Lower lobe of right lung (tissue), 2 donors: ENCODE measurements at regions not wholly inside any gene's neighbourhood (a gene's known extent, or its start where the extent isn't known, plus 50 kb on each side); places are given as distances from the start of the nearest gene placed in this dataset.

ENCODE experiments used
- ATAC-seq, 2 donors: fragments of 200-7000 bp; cut with Tn5 transposase; one replicate each; pipeline ENCODE4 v1.9.1; 2020 to 2022; ENCODE audit warnings: mild to moderate bottlenecking in 2 of 2, moderate library complexity in 2 of 2
- DNase-seq: peaks from one replicate; pipeline ENCODE4 v3.0.0-alpha.2; 2020
- H3K27ac ChIP-seq: fragments of 200-600 bp; one replicate; pipeline ENCODE4 v1.8.0; 2022
- H3K27me3 ChIP-seq: fragments of 200-600 bp; one replicate; pipeline ENCODE4 v1.8.0; 2022; ENCODE audit warnings: low read depth
- H3K36me3 ChIP-seq: fragments of 200-600 bp; one replicate; pipeline ENCODE4 v1.8.0; 2022; ENCODE audit warnings: mild to moderate bottlenecking
- H3K4me1 ChIP-seq: fragments of 200-600 bp; one replicate; pipeline ENCODE4 v1.8.0; 2022
- H3K4me3 ChIP-seq: fragments of 200-600 bp; one replicate; pipeline ENCODE4 v1.8.0; 2022; ENCODE audit warnings: mild to moderate bottlenecking
- H3K9me3 ChIP-seq: fragments of 200-600 bp; one replicate; pipeline ENCODE4 v1.8.0; 2022
- CTCF ChIP-seq: fragments of 200-600 bp; IDR thresholded peaks from one replicate; pipeline ENCODE4 v1.8.0; 2022; ENCODE audit warnings: antibody characterized with exemption, mild to moderate bottlenecking
- intact Hi-C: fragments of 100-400 bp; cut with DNase I; formaldehyde crosslinking; loops from one replicate; pipeline ENCODE4 v1.11.0; 2022
- donor health status: DM: no; HTN: yes; CAD: no; lungs with severe emphysema.

DNA sequence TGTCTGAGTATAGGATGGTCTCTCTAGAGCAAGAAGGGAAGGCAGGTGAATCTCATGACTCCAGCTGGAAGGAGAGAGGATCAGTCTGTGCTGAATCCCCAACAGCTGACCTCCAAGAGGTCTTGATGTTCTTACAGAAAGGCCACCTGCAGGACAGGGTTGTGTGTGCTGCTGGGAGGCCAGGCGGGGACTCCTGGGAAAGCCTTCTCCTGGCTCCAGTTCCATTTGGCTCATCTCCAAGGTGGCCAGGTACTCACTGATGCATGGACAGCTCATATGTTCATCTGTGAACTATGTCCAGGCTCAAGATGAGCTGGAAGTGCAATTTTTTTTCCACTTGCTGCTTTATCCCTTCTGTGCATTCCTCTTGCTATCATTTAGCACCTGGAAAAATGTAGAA lies 730.2 kb upstream of the RBFOX1 start:
- Histone ChIP-seq H3K27me3 (no peaks in the 10 kb centered on the region), H3K9me3 (no peaks in the 10 kb centered on the region), H3K4me1 (no peaks in the 10 kb centered on the region), H3K4me3 (no peak overlapping the region), H3K36me3 (no peaks in the 10 kb centered on the region), H3K27ac (no peak overlapping the region)
- intact Hi-C loops, result no loop called here
- TF ChIP-seq CTCF, result no peak
- ATAC-seq (no peak), DNase-seq (no peak)

DNA sequence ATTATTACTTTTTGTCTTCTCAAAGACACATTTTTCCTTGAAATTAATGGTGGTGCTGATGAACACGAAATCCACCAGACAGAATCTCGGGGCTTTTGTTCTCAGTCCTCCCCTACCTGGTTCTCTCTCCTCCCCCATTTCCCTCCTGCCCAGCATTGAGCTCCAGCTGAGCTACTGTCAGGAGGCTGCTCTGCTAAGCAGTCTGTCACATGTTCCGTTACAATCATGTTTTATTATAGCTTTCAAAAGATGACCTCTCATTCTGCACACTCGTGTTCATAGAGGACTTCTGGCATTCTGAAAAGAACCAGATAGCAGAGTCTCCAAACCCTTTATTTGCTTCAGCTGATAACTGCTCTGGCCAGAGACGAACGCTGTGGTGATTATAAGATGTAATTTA lies 732.5 kb upstream of the RBFOX1 start:
- no peaks in the 10 kb centered on the region for H3K27me3 ChIP-seq
- no peak for DNase-seq
- ATAC-seq, result no peak
- no peak for TF ChIP-seq CTCF
- no peaks in the 10 kb centered on the region for H3K4me1 ChIP-seq
- H3K36me3 ChIP-seq, result no peaks in the 10 kb centered on the region
- intact Hi-C loops, result no loop called here
- no peak overlapping the region for H3K27ac ChIP-seq
- H3K9me3 ChIP-seq, result no peaks in the 10 kb centered on the region
- H3K4me3 ChIP-seq, result no peak overlapping the region

- Histone ChIP-seq H3K4me3 (no peak overlapping the region), H3K36me3 (no peaks in the 10 kb centered on the region), H3K27ac (no peak overlapping the region), H3K9me3 (no peaks in the 10 kb centered on the region), H3K27me3 (no peaks in the 10 kb centered on the region), H3K4me1 (no peaks in the 10 kb centered on the region)
- no peak for TF ChIP-seq CTCF
- no peak for DNase-seq
- intact Hi-C loops, result no loop called here
- no peak for ATAC-seq
Measured at GRCh38 chr16:6593799-6594198, 738.8 kb upstream of the RBFOX1 start.

GRCh38 chr16:6576606-6577005 lies 756.0 kb upstream of the RBFOX1 start:
- no peaks in the 10 kb centered on the region for H3K9me3 ChIP-seq
- H3K27ac ChIP-seq, result no peak overlapping the region
- no peaks in the 10 kb centered on the region for H3K36me3 ChIP-seq
- no peak for ATAC-seq
- intact Hi-C loops, result no loop called here
- TF ChIP-seq CTCF, result no peak
- no peaks in the 10 kb centered on the region for H3K4me1 ChIP-seq
- no peak overlapping the region for H3K4me3 ChIP-seq
- H3K27me3 ChIP-seq, result no peaks in the 10 kb centered on the region
- DNase-seq, result no peak

GRCh38 chr16:6576113-6576512 lies 756.5 kb upstream of the RBFOX1 start:
- DNase-seq (no peak), ATAC-seq (no peak)
- Histone ChIP-seq H3K9me3 (no peaks in the 10 kb centered on the region), H3K27me3 (no peaks in the 10 kb centered on the region), H3K27ac (no peak overlapping the region), H3K4me3 (no peak overlapping the region), H3K36me3 (no peaks in the 10 kb centered on the region), H3K4me1 (no peaks in the 10 kb centered on the region)
- no peak for TF ChIP-seq CTCF
- intact Hi-C loops, result no loop called here

- ATAC-seq, result no peak
- no peak for DNase-seq
- intact Hi-C loops, result no loop called here
- Histone ChIP-seq H3K4me1 (no peaks in the 10 kb centered on the region), H3K27me3 (no peaks in the 10 kb centered on the region), H3K27ac (no peak overlapping the region), H3K36me3 (no peaks in the 10 kb centered on the region), H3K9me3 (no peaks in the 10 kb centered on the region), H3K4me3 (no peak overlapping the region)
- TF ChIP-seq CTCF, result no peak
Measured at GRCh38 chr16:6574146-6574545, 758.5 kb upstream of the RBFOX1 start.
